ENCODE measurements at regions not wholly inside any gene's neighbourhood (a gene's known extent, or its start where the extent isn't known, plus 50 kb on each side); places are given as distances from the start of the nearest gene placed in this dataset.

- H3K36me3 Mint-ChIP-seq (ENCODE audit: low read depth), result peaks cover 34% of the 10 kb centered on the region
- H3K27me3 Mint-ChIP-seq (ENCODE audit: insufficient read depth, low read depth, poor library complexity), result peaks cover 16% of the 10 kb centered on the region
- H3K4me1 Mint-ChIP-seq, result peaks cover 3% of the 10 kb centered on the region
- Histone ChIP-seq H3F3A (replicated peaks; ENCODE audit: low read depth) (no peaks in the 10 kb centered on the region), H2AFZ (no peak overlapping the region), H3K36me3 (ENCODE audit: insufficient read depth) (no peaks in the 10 kb centered on the region), H3K27me3 (ENCODE audit: insufficient read depth) (no peaks in the 10 kb centered on the region), H3K4me3 (no peak overlapping the region), H3K9me2 (ENCODE audit: insufficient read depth) (no peaks in the 10 kb centered on the region), H3K4me1 (ENCODE audit: insufficient read depth) (no peaks in the 10 kb centered on the region), H3K79me2 (replicated peaks; ENCODE audit: insufficient read depth) (peaks cover 4% of the 10 kb centered on the region; the same call in 1 of the 2 replicates), H3K4me2 (no peak overlapping the region), H4K20me1 (replicated peaks; ENCODE audit: insufficient read depth) (peaks cover 6% of the 10 kb centered on the region; the same call in 1 of the 2 replicates), H3K27ac (ENCODE audit: low read depth) (no peak overlapping the region)
- H3K27ac Mint-ChIP-seq, result no peak overlapping the region
- TF ChIP-seq ZNF462 (CRISPR knock-in tag; IDR thresholded peaks at IDR 0.05) (no peak), ETS1 (IDR thresholded peaks at IDR 0.05) (no peak), ZNF331 (CRISPR knock-in tag; IDR thresholded peaks at IDR 0.05; ENCODE audit: low read depth) (no peak), CREB1 (CRISPR knock-in tag; IDR thresholded peaks at IDR 0.05; ENCODE audit: low read depth) (no peak), CTCF (conservative IDR thresholded peaks at IDR 0.05; ENCODE audit: low read depth in 2 of 2) (no peak), EZH2phosphoT487 (IDR thresholded peaks at IDR 0.05; ENCODE audit: unreplicated experiment) (no peak), ZNF114 (CRISPR knock-in tag; IDR thresholded peaks at IDR 0.05) (no peak), POLR2AphosphoS5 (IDR thresholded peaks at IDR 0.05; ENCODE audit: low read depth) (no peak), NANOG (IDR thresholded peaks at IDR 0.05; ENCODE audit: borderline replicate concordance) (no peak), STAT1 (IDR thresholded peaks at IDR 0.05; ENCODE audit: unreplicated experiment) (no peak), EZH2 (IDR thresholded peaks at IDR 0.05; ENCODE audit: low read depth, unreplicated experiment) (no peak), JUNB (IDR thresholded peaks at IDR 0.05; ENCODE audit: unreplicated experiment) (no peak), REST (IDR thresholded peaks at IDR 0.05; ENCODE audit: unreplicated experiment) (no peak)
- DNase-seq (ENCODE audit: low spot score), result no peak
- H3K4me3 Mint-ChIP-seq, result no peak overlapping the region
- ATAC-seq, result peak; percentile 17; the same call in 1 of the 3 replicates
- H3K9me3 Mint-ChIP-seq, result no peaks in the 10 kb centered on the region
These were observed 150.0 kb downstream of the SHANK2 start for GRCh38 chr11:71102251-71102995.
